HL-60/S4 treated with retinoic acid at 250 ng/mL for 4 days and 3 days (cell line): ENCODE measurements at regions not wholly inside any gene's neighbourhood (a gene's known extent, or its start where the extent isn't known, plus 50 kb on each side); places are given as distances from the start of the nearest gene placed in this dataset.

Experiments used
- in situ Hi-C: fragments of 300-500 bp; cut with MboI; formaldehyde crosslinking; loops from 2 replicates; pipeline ENCODE4 v1.7.0; 2022; ENCODE audit warnings: low sequenced_read_pairs

GRCh38 chr10:45183174-45183573 is 132.2 kb downstream of the OR13A1 start:
- in situ Hi-C loops = no loop called here

GRCh38 chr10:45197816-45198485 is 117.5 kb downstream of the OR13A1 start:
- in situ Hi-C loops = no loop called here

GRCh38 chr10:45198486-45199204 is 116.8 kb downstream of the OR13A1 start:
- in situ Hi-C loops = no loop called here

- in situ Hi-C loops = no loop called here
Measured at GRCh38 chr10:45199205-45199740, 116.1 kb downstream of the OR13A1 start.

GRCh38 chr10:45201271-45201670 is 114.1 kb downstream of the OR13A1 start:
- in situ Hi-C loops = no loop called here

GRCh38 chr10:45202242-45202641 is 113.2 kb downstream of the OR13A1 start:
- in situ Hi-C loops = no loop called here

- in situ Hi-C loops = no loop called here
Measured at GRCh38 chr10:45204954-45205775, 110.2 kb downstream of the OR13A1 start.

- in situ Hi-C loops = no loop called here
Measured at GRCh38 chr10:45209888-45210287, 105.5 kb downstream of the OR13A1 start.

- in situ Hi-C loops = no loop called here
Measured at GRCh38 chr10:45211576-45211975, 103.8 kb downstream of the OR13A1 start.

GRCh38 chr10:45219416-45219815 is 96.0 kb downstream of the OR13A1 start:
- in situ Hi-C loops = no loop called here

GRCh38 chr10:45220931-45221330 is 94.5 kb downstream of the OR13A1 start:
- in situ Hi-C loops = no loop called here

GRCh38 chr10:45224219-45224841 is 91.1 kb downstream of the OR13A1 start:
- in situ Hi-C loops = no loop called here

GRCh38 chr10:45227042-45227441 is 88.4 kb downstream of the OR13A1 start:
- in situ Hi-C loops = loop anchor here (25.0 kb wide), 1 partner anchor 1035 kb away; no protein-coding TSS in a partner anchor

GRCh38 chr10:45227456-45227855 is 88.0 kb downstream of the OR13A1 start:
- in situ Hi-C loops = loop anchor here (25.0 kb wide), 1 partner anchor 1035 kb away; no protein-coding TSS in a partner anchor

- in situ Hi-C loops = loop anchor here (25.0 kb wide), 1 partner anchor 1032 kb away; no protein-coding TSS in a partner anchor
Measured at GRCh38 chr10:45229823-45230222, 85.6 kb downstream of the OR13A1 start.

- in situ Hi-C loops = loop anchor here (25.0 kb wide), 1 partner anchor 1027 kb away; no protein-coding TSS in a partner anchor
Measured at GRCh38 chr10:45235260-45235769, 80.1 kb downstream of the OR13A1 start.

GRCh38 chr10:45235798-45236220 is 79.6 kb downstream of the OR13A1 start:
- in situ Hi-C loops = loop anchor here (25.0 kb wide), 1 partner anchor 1026 kb away; no protein-coding TSS in a partner anchor

GRCh38 chr10:45238896-45239295 is 76.5 kb downstream of the OR13A1 start:
- in situ Hi-C loops = loop anchor here (25.0 kb wide), 1 partner anchor 1023 kb away; no protein-coding TSS in a partner anchor

- in situ Hi-C loops = loop anchor here (25.0 kb wide), 1 partner anchor 1023 kb away; no protein-coding TSS in a partner anchor
Measured at GRCh38 chr10:45239642-45240041, 75.8 kb downstream of the OR13A1 start.
